GM12872 (cell line): ENCODE measurements at regions not wholly inside any gene's neighbourhood (a gene's known extent, or its start where the extent isn't known, plus 50 kb on each side); places are given as distances from the start of the nearest gene placed in this dataset.

Experiments
- TF ChIP-seq, protein P1 (sequence below): IDR thresholded peaks from 3 replicates; pipeline ENCODE4 v1.5.1; 2011; ENCODE audit warnings: low read depth, mild to moderate bottlenecking, low read length, moderate library complexity; ENCODE audit not compliant: insufficient read depth

DNA sequence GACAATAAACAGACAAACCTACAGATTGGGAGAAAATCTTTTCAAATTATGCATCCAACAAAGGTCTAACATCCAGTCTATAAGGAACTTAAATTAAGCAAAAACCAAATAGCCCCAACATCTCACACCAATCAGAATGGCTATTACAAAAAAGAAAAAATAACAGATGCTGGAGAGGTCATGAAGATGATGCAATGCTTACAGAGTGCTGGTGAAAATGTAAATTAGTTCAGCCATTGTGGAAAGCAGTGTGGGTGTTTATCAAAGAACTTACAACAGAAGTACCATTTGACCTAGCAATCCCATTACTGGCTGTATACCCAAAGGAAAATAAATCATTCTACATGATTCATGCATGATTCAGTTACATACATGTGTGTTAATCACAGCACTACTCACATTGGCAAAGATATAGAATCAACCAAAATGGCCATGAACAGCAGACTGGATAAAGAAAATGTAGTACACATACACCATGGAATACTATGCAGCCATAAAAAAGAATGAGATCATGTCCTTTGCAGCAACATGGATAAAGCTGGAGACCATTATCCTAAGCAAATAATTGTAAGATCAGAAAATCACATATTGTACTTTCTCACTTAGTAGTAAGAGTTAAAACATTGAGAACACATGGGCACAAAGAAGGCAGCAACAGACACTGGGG is 223.9 kb upstream of the WSB1 start:
- TF ChIP-seq, protein P1, sequence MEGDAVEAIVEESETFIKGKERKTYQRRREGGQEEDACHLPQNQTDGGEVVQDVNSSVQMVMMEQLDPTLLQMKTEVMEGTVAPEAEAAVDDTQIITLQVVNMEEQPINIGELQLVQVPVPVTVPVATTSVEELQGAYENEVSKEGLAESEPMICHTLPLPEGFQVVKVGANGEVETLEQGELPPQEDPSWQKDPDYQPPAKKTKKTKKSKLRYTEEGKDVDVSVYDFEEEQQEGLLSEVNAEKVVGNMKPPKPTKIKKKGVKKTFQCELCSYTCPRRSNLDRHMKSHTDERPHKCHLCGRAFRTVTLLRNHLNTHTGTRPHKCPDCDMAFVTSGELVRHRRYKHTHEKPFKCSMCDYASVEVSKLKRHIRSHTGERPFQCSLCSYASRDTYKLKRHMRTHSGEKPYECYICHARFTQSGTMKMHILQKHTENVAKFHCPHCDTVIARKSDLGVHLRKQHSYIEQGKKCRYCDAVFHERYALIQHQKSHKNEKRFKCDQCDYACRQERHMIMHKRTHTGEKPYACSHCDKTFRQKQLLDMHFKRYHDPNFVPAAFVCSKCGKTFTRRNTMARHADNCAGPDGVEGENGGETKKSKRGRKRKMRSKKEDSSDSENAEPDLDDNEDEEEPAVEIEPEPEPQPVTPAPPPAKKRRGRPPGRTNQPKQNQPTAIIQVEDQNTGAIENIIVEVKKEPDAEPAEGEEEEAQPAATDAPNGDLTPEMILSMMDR, result no peak

DNA sequence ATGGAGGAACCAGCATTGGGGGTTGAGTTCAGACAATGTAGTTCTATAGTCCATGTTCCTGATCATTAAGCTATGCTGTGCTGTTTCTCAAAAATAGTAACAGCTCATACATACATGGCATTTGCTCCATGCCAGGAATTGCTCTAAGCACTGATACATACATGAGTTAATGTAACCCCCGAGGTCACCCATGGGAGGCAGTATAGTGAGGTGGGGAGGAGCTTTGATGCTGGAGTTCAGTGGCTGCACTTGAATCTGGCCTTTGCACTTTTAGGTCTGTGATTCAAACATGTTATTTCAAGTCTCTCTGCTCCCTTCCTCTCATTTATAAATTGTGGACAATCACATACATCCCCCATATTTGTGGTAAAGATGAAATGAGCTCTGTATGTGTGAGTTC is 223.1 kb upstream of the WSB1 start:
- TF ChIP-seq, protein P1, result no peak

DNA sequence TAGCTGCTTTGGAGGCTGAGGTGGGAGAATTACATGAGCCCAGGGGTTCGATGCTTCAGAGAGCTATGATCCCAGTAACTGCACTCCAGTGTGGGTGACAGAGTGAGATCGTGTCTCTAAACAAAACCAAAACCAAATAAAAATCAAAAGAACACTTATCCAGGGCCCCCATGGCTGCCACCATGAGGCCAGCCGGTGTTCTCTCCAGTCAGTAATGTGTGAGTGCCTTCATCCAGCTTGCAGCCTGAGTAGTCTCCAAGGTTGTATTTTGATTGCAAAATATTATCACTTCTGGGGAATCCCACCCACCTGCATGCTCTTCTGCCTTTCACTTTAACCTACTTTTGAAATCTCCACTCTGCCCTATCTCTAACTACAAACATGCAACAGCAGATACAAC is 221.0 kb upstream of the WSB1 start:
- TF ChIP-seq, protein P1, result no peak

DNA sequence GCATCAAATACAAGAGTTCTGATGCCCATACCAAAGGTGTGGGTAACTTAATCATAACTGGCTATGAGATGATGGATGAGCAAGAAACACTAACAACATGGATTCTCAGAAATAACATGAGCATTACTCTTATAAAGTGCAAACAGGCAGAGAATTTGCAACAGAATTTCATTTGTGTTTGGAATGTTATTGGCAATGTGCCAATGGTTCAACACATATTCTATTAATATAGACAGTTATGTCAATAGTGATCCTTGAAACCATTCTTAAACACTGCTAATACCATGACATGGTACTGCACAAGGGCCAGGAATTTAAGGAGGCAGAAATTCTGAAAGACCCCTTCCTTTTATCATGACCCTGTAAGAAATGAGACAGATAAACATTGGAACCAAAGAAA is 217.1 kb upstream of the WSB1 start:
- TF ChIP-seq, protein P1, result no peak

DNA sequence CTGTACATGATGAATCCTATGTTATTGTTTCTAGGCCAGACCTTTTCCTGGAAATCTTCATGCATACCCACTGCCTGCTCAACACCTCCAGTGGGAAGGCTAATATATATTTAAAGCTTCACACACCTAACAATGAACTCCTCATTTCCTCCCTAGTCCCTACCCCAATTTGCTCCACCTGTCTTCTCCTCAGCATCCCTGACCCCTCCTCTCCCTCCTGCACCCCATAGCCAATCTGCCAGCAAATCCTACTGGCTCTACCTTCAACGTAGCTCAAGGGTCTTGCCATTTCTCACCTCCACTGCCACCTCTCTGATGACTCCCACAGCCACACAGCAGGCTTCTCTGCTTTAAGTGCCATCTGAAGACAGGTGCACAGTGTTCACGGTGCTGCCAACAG is 215.6 kb upstream of the WSB1 start:
- TF ChIP-seq, protein P1, result no peak

DNA sequence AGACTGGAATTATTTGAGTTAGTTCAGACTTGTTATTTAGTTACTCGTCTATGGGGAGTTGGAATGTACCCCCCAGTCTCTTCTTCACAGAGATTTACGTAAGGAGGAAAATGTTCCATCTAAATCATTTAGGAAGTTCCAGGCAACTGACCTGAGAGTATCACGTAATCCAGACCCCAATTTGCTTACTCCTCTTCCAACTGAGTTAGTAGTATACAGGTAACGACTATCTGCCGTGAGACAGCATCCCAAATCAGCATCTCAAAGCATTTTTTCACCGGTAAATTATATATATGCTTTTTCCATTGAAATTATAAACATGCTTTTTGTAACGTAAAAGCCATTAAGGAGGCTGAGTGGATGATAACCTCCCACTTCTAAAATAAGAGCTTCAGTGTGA is 214.3 kb upstream of the WSB1 start:
- TF ChIP-seq, protein P1, result no peak

DNA sequence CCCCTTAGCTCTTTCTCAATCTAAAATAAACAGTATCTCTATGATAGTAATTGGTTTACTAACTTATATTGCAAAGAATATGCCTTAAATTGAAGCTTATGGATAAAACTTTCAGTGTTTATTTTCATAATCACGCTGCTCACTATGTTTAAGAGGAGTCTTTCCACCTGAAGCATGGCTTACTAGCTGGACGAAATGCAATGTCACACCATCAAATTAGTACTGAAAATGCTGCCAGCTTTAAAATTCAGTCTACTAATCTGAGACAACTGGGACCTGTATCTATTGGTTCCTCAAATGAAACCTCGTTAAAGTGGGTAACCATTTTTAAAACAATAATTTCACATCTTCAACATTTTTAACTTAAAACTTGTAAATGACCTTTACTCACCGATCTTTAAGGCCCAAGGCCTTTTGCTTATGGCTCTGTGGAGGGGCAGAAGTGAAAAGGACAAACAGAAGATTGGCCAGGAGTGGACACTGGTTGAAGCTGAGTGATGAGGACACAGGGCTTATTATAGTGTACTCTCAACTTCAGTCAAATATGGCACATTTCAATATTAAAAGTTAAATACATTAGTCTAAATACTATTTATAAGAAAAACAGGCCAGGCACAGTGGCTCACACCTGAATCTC is 212.8 kb upstream of the WSB1 start:
- TF ChIP-seq, protein P1, result no peak
